K562 (cell line): ENCODE measurements at regions not wholly inside any gene's neighbourhood (a gene's known extent, or its start where the extent isn't known, plus 50 kb on each side); places are given as distances from the start of the nearest gene placed in this dataset.

Experiments
- ATF7 ChIP-seq: fragments of 450-650 bp; IDR thresholded peaks from 2 replicates; pipeline ENCODE4 v1.7.1; 2014; ENCODE audit warnings: mild to moderate bottlenecking, moderate library complexity
- BCOR ChIP-seq: fragments of 450-650 bp; IDR thresholded peaks from 2 replicates; pipeline ENCODE4 v1.6.1; 2016
- BMI1 ChIP-seq: fragments of 150-350 bp; IDR thresholded peaks from 2 replicates; pipeline ENCODE4 v1.6.1; 2014; ENCODE audit warnings: low read length
- CGGBP1 ChIP-seq: fragments of 250-450 bp; sonication (Bioruptor Pico); IDR thresholded peaks from 2 replicates; pipeline ENCODE4 v1.9.0; 2021; ENCODE audit warnings: mild to moderate bottlenecking
- CUX1 ChIP-seq: fragments of 200-800 bp; sonication (Bioruptor generic); IDR thresholded peaks from 2 replicates; pipeline ENCODE4 v1.6.1; 2016; ENCODE audit warnings: missing genetic modification characterization, missing compliant biosample characterization
- ELF4 ChIP-seq: fragments of 450-650 bp; formaldehyde crosslinking; IDR thresholded peaks from 2 replicates; pipeline ENCODE4 v1.4.0; 2022; ENCODE audit warnings: missing genetic modification characterization
- EZH2 ChIP-seq: IDR thresholded peaks from 2 replicates; pipeline ENCODE4 v1.6.1; 2012; ENCODE audit warnings: low read depth, mild to moderate bottlenecking, inconsistent platforms, low read length, borderline replicate concordance
- KAT8 ChIP-seq: fragments of 450-650 bp; IDR thresholded peaks from 2 replicates; pipeline ENCODE4 v1.6.1; 2016; ENCODE audit warnings: low read depth, mild to moderate bottlenecking
- RBM25 ChIP-seq: fragments of 200-400 bp; formaldehyde crosslinking; IDR thresholded peaks from 2 replicates; pipeline ENCODE4 v1.6.1; 2018; ENCODE audit warnings: low read length, low read depth, moderate library complexity; ENCODE audit not compliant: severe bottlenecking
- RERE ChIP-seq: sonication (generic); formaldehyde crosslinking; IDR thresholded peaks from 2 replicates; pipeline ENCODE4 v1.8.0; 2023; ENCODE audit warnings: missing genetic modification reagents, mild to moderate bottlenecking, borderline replicate concordance
- TGIF2 ChIP-seq: sonication (generic); formaldehyde crosslinking; IDR thresholded peaks from 2 replicates; pipeline ENCODE4 v1.8.1; 2022; ENCODE audit warnings: mild to moderate bottlenecking, missing genetic modification reagents, moderate library complexity
- THRA ChIP-seq: fragments of 450-650 bp; IDR thresholded peaks from 2 replicates; pipeline ENCODE4 v1.6.1; 2017; ENCODE audit warnings: mild to moderate bottlenecking, moderate library complexity
- ZNF184 ChIP-seq: sonication (generic); formaldehyde crosslinking; IDR thresholded peaks from 2 replicates; pipeline ENCODE4 v1.5.0; 2020; ENCODE audit warnings: missing genetic modification reagents
- ZNF699 ChIP-seq: fragments of 250-450 bp; sonication (Bioruptor Pico); IDR thresholded peaks from 2 replicates; pipeline ENCODE4 v1.8.0; 2021; ENCODE audit warnings: mild to moderate bottlenecking, moderate library complexity; ENCODE audit not compliant: insufficient replicate concordance

GRCh38 chr16:85535352-85536072, 77.6 kb upstream of the GSE1 start (continued):
- TF ChIP-seq CUX1 (CRISPR knock-in tag) = peak; percentile 76; the same call in 1 of the 2 replicates
- no peak for TF ChIP-seq ZNF184 (CRISPR knock-in tag)
- no peak for TF ChIP-seq TGIF2 (CRISPR knock-in tag)
- TF ChIP-seq CGGBP1 = 0 out of 2 replicates have a peak, but pooled peaks have one; percentile 75
- TF ChIP-seq RERE (CRISPR knock-in tag) = no peak
- peak; percentile 91 for TF ChIP-seq ATF7
- TF ChIP-seq BMI1 = no peak
- no peak for TF ChIP-seq ZNF699 (CRISPR knock-in tag)
- no peak for TF ChIP-seq KAT8
- peak; percentile 64 for TF ChIP-seq ELF4 (CRISPR knock-in tag)
- no peak for TF ChIP-seq THRA
- TF ChIP-seq RBM25 = no peak
- no peak for TF ChIP-seq EZH2
- peak; percentile 98 for TF ChIP-seq BCOR
